Activated CD4-positive, CD25-positive, alpha-beta regulatory T cell treated with anti-CD3 and anti-CD28 coated beads, Interleukin-2, amount 50 U/mL, for 16 hours (primary cell): ENCODE measurements at regions not wholly inside any gene's neighbourhood (a gene's known extent, or its start where the extent isn't known, plus 50 kb on each side); places are given as distances from the start of the nearest gene placed in this dataset.
"Not testable (repeated sequence)": the region's sequence is repeated elsewhere in the genome, so short reads cannot be mapped to it uniquely, and the experiment has no call there.

Source experiments
- DNase-seq: peaks from one replicate; pipeline ENCODE4 v3.0.0-alpha.2; 2020; ENCODE audit warnings: low read depth, low spot score

DNA sequence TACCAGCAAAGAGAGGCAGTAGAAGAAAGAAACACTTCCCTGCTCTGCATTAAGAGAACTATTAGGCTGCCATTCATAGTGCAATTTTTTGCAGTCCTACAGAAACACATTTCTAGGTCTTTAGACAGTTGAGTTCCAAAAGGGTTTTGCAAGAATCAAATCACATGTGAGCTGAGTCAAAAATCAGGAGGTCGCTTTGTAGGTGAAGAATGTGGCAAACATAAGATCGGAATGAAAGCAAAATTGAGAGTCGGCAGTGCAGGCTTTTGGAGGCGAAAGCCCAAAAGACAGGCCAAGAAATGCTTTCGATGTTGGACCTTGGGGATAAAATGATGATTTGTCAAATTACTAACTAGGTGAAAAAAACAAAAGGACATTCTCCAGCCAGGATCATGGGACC lies 213.5 kb upstream of the NRIP1 start:
- DNase-seq, result no peak

DNA sequence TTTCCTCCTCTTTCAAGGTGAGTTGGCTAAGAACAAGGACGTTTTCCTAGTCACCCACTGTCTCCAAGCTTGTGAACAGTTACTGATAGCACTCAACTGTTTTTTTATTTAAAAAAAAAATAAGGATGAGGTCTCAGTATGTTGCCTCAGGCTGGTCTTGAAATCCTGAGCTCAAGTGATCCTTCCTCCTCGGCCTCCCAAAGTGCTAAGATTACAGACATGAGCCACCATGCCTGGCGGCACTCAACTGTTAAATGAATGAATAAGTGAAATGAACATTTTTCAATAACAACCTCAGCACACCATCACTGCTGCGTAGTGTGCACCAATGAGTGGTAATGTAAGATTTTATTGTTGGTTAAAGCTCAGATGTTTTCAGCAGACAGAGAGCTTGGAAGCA lies 214.1 kb upstream of the NRIP1 start:
- DNase-seq, result no peak

DNA sequence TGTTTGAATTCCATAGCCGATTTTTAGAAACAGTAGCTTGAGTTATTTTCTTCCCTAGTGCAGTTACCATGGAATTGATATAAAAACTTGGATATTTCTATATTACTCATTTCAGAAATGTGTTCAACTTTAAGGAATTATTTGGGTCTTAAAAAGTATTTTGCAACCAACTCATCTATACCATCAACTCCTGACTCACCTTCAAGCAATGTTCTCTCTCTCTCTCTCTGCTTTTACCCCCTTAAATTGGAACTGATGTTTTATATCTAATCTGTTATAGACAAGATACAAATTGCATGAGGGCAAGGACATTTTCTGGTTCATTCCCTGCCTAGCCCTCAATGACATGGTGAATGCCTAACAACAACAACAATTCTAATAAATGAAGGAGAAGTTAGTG lies 214.7 kb upstream of the NRIP1 start:
- no peak for DNase-seq

DNA sequence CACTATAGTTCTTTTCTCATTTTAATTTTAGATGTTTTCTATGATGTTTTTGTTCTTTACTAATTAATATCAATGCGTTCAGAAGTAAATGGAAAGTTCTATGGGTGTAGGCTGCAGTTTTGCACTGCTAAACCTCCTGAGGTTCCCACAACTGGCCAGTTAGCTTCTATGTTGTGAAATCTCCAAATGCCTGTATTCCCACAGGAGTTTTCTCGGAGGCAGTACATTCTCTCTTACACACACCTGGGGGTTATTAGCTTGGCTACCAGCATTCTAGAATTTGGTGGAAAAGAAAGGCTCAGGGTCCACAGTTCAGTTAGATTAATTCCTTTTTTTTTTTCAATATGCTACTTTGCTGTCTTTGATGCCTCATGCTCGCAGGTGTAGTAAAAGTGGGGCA lies 216.9 kb upstream of the NRIP1 start:
- no peak for DNase-seq

DNA sequence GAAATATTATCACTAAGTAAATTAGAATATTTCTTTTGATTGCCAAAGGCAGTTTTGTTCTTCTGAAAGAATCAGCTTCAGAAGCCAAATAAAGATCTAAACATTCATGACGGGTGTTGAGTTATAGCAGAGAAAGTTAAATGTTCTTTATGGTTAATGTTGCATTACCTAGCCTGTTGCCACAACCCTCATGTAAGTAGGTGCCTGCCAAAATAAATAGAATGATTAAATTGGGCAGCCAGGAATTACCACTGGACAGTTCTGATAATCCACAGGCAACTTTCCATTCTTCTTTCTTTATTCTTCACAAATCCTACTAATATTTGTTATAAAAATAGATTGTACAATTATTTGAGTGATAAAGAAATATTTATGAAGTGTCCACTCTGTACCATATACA lies 217.9 kb upstream of the NRIP1 start:
- no peak for DNase-seq

DNA sequence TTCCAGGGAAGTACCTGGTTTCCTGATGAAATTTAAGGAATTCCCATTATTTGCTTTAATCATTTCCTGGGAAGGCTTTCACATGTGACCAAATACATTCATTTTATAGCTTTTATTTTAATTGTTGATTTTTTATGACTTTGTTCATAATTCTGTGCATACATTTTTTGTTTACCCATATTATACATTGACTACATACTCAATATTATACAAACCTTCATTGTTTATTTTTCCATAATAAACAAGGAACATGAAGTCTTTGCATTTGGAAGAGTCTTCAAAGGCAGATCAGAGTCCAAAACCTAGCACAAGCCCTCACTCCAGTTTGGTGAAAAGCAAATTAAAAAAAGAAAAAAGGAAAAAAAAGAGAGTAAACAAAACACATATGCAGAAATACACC lies 218.3 kb upstream of the NRIP1 start:
- no peak for DNase-seq

DNA sequence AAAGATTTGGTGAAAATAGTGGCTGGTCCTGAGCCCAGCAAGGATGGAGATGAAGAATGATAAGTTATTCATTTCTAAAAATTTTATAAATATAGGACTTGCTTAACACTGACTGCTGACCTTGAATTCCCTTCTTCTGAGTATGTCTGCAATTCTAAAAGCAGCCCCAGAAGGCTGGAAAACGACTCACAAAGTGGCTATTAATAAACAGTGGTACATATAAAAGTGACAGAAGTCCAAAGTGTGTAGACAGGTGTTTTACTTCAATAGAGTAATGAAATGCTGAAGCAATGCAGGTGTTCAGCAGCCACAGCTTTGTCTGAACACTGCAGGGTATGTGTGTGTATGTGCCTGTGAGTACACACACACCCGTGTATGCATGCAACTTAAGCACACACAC lies 219.0 kb upstream of the NRIP1 start:
- DNase-seq, result no peak

DNA sequence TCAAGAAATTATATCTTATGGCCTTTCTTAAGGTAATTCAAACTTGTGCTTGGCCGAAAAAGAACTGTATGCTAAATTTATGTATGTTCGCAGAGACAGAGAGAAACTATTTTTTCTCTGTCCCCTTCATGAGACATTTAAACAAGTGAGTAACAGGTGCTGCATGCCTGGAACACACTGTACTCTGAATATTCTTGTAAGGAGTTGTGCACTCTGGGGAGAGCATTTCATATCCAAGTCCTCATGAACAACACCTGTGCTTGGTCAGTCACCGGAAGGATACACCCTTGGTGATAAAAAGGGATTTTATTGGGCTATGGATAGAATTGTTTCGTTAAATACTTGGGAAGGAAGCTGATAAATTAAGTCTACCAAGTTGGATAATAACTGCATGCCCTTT lies 220.8 kb upstream of the NRIP1 start:
- DNase-seq, result no peak

DNA sequence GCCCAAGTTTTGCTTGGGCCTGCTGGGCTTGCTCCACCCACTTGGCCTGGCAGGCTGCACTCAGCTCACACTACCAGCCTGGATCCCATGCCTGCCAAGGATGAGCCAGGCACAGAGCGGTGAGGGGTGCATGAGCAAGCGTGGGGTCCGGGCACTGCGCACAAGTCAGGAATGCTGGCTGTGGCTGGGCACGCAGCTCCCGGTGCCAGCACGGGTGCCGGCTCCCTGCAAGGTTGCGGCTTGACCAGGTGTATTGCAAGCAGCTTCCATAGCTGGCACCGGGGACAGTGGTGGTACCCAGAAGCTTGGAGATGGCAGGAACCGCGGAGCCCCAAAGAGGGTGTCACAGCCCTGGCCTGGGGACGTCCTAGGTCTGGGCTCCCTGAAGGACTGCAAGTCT lies 224.4 kb upstream of the NRIP1 start:
- DNase-seq, result no peak

DNA sequence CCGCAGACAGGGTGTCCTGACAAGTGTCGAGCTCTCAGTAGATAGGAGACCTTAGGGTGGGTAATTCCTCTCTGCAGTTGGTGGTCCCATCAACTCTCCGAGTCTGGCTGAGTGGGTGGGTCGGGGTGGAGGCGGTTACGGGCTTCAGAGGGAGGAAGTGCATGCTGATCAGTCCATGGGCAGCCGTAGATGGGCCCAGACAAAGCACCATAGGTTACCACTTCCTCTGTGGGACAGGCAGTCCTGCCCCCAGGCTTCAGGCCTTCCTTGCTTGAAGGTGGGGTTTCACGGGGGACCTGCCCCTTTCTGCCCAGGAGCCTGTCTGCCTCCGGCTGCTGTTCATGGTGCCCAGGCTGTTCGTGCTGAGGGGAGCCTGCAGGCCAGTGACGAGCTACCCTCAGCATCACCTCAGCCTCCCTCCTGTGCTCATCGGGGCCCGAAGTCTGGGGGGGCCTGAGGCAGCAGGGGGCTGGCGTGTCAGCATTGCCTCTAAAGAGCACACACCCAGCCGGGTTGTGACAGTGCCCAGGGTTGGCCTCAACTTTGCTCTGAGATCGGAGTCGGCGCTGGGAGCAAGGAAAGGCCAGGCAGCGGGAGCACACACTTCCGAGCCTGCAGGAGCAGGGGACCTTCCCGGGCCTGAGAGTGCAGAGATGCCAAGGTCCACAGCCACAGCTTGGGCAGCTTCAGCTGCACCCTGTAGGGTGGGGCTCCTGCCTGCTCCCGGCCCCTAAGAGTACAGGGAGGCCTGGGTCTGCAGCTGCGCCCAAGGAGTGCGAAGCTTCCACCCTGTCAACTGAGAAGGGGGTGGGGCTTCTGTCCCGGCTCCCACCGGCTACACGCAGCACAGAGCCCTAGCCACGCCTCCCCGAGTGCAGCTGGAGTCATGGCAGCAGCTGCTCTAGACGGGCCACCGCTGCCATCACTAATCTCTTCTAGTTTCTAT lies 225.4 kb upstream of the NRIP1 start:
- no peak for DNase-seq

DNA sequence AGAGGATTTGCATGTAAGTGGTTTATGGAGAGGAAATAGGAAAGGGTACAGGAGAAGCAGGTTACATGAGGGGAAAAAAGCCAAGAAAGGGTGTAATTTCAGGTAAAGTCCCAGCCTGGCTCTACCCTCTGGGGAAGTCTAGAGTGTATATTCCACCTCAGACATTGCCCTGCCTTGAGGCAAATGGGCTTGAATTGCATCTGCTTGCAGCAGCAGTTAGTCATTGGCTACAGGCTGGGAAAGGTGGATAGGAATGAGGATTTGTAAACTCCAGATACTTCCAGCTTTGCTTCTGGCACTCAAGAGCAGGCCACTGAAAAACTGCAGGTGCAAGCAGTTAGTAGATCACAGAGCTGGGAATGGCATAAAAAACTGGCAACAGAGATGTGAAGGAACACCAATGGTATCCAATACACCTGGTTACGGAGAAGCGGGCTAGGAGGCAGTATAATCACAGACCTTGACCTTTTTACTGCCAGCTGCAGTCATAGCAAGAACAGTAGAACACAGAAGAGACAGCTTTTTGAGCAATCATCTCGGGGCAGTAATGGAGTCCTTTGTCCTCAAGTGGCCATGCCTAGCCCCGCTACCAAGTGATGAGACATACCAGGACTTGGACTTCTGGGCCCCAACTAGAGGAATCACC lies 226.9 kb upstream of the NRIP1 start:
- no peak for DNase-seq

DNA sequence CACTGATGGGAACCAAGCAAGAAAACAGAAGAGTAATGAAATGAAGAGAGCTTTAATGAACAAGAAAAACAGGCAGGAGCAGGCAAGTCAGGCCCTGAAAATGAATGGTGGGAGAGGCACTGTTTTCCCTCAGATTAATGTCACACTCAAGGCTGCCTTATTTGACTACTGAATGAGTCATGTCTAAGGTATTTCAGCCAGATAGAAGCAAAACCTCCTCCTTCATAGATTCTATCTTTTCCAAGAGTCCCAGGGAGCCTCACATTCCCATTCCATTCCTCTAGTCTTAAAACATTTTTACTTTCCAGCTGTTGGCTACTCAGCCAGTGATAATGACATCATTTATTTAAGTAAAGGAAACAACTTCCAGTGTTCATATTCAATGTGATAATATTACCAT lies 228.4 kb upstream of the NRIP1 start:
- DNase-seq, result no peak

DNA sequence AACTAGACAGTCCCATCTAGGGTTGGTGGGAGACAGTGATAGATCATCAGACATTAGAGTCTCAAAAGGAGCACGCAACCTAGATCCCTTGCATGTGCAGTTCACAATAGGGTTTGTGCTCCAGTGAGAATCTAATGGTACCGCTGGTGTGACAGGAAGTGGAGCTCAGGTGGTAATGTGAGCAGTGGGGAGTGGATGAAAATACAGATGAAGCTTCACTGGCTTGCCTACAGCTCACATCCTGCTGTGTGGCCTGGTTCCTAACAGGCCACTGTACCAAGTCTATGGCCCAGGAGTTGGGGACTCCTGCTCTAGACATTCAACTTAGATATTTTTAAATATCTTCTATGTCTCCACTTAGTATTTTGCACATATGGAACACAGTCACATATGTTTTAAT lies 231.1 kb upstream of the NRIP1 start:
- no peak for DNase-seq

DNA sequence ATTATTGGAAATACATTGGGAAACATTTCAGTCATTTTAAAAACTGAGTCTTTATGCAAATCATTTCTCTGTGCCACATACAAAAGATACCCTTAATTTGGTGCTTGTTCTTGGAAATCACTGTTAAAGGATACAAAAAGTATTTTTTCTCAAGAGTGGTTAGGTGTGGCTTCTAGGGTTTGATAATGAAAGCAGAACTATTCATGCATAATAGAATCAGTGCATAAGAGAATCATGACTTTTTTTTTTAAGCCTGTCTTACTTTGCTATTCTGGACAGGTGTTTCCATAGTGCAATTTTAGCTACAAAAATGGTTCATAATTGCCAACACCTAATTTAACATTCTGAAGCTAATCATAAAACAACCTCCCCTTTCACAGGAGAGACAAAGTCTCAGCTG lies 233.0 kb upstream of the NRIP1 start:
- no peak for DNase-seq

DNA sequence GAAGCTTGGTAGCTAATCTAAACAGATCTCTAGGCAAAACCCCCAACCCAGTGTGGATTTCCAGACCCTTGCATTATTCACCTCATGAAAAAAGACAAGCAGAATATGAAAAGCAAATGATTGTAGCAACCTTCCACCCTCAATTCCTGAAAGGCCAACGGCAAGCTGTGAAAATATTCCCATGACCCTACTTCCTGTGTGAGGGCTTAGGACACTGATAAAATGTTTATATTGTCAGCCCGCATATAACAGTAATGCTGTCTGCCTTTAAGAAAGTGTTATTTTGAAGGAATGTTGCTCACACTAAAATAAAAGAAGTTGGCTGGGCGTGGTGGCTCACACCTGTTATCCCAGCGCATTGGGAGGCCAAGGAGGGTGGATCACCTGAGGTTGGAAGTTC lies 233.5 kb upstream of the NRIP1 start:
- no peak for DNase-seq

DNA sequence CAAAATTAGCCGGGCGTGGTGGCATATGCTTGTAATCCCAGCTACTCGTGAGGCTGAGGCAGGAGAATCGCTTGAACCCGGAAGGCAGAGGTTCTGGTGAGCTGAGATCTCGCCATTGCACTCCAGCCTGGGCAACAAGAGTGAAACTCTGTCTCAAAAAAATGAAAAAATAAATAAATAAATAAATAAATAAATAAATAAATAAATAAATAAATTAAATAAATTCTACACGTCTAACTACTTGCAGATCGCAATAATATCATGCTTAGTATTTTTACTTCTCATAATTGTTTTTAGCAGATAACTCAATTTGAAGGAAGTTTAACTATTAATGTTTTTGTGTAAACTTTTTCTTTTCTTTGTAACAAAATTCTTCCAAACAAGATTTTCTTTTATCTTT lies 234.0 kb upstream of the NRIP1 start:
- DNase-seq, result not testable (repeated sequence)

DNA sequence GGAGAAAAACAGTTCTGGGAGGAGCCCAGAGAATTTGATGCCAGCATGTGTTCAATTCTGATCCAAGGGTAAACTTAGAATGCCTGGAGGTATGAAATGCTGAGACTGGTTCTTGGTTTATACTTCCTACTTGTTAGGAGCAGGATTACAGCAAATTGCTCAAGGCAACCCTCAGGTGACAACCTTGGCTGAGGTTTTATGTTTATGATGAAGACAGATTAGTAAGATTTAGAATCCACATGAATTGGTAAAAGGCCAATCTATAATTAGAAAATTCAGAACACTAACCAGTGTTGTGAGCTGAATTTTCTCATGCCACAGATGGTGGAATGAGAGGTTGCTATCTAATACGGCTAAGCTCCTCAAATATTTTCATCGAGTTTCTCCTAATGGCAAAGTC lies 235.3 kb upstream of the NRIP1 start:
- DNase-seq, result no peak

DNA sequence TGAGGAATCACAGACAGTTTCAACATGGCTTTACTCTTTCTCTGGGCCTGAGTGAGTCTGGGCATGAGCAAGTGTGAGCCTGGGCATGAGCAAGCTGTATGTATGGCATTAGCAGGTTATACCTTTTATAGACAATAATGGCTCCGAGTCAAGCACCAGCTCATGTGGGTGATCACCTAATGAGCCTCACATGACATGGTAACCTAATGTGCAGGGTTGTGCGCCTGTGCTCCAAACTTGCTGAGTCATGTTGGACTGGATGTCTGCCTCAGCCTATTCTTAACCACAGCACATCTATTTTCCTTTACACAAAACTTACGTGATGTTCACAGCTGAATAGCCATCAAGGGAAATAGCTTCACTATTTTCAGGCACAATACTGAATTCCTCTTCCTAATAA lies 236.2 kb upstream of the NRIP1 start:
- DNase-seq, result no peak

DNA sequence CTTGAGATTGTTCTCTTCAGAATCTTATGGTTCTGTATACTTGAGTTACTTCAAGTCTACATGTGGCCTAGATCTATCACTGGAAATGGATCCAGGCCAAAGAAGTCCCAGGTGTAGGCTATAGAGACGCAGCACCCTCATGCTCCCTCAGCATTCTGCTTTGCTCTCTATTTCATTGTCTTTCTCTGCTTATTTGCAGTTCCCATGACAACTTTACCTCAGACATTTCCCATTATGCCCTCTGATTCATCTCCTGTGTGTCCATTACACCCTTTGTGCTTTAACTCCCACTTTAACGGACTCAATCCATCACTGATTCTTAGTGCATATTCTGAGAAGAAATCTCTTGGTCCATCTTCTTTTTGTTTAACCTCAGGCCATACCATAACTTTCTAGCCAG lies 236.9 kb upstream of the NRIP1 start:
- no peak for DNase-seq

DNA sequence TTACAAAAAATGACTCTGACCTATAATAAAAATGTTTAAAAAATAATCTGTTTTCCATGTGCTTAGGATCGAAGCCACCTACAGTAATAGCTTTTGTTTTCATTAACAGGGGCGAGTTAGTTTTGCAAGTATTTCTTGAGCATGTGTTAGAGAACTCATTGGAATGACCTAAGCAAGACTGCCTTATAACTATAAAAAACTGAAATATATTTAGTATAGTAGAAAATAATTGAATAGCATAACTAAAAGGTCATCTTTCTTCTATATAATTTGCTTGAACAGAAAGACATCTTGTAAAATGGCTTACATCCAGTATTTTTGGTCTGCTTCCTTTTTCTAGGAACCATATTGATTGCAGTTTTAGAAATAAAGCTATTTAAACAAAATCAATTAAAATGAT lies 241.5 kb upstream of the NRIP1 start:
- no peak for DNase-seq

DNA sequence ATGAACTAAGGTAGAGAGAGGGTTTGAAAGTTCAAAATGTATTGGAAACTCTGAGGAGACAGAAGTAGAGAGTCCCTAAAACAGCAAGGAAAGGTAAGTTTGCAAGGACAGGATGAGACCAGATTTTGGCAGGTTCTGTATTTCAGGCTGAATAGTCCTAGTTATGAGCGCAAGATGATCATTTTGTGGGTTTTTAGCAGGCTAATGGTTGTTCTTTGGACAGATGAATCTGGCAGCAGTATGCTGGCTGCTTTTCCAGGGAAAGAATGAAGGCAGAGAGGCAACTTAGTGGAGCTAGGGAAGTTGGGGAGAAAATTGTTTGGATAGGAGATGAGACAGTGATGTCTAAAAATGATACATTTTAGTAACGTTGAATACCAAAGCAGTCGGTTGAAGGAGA lies 243.5 kb upstream of the NRIP1 start:
- no peak for DNase-seq

DNA sequence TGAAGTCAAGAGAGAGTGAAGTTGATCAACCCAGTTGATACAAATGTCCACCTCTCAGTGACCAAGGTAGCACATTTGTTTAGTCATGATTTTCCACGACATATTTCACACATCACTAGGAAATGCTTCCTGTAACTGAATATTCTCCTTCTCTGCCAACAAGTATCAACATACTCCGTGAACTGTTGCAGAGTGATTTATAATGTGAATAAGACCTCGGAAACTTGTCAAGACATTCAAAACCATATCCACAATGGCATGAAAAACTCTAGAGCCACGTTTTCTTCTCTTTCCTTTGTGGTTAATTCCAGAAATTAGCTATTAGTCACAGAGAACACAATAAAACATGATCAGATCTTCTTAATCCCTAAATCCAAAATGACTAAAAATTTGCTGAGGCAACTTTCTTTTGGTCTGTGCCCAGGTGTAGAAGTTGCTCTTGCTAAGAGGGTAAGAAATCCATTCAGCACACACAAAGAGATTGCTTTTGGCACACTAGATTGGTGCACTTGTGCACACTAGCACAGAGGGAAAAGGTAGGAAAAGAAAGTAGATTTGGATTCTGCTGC lies 244.3 kb upstream of the NRIP1 start:
- no peak for DNase-seq

DNA sequence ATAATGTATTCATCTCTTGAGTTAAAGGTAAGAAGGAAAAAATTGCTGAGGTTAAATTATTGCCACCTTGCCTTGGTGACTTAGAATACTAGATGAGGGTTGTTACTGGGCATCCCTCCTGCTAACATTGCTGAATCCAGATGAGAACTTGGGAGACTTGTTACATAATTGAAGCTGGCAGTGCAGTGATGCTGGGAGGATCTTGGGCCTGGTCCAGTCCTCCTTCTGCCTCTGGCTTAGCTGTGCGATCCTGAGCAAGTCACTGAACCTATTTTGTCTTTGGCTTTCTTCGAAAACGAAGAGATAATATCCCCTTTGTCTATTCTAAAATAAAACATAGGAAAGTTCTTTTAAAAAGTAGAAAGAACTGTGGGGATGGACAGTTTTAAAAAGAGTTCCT lies 244.9 kb upstream of the NRIP1 start:
- DNase-seq, result no peak
